ENCODE measurements at regions not wholly inside any gene's neighbourhood (a gene's known extent, or its start where the extent isn't known, plus 50 kb on each side); places are given as distances from the start of the nearest gene placed in this dataset.

GRCh38 chr7:25398418-25398817, 170.1 kb upstream of the NPVF start:
- Histone ChIP-seq H3K36me3 (ENCODE audit: control insufficient read depth in 1 of 2, insufficient read depth in 2 of 2, low read length in 2 of 2) (no peaks in the 10 kb centered on the region), H3K27me3 (ENCODE audit: low read depth, low read length) (no peaks in the 10 kb centered on the region), H3K4me1 (ENCODE audit: control insufficient read depth in 1 of 2, insufficient read depth in 2 of 2, low read length in 2 of 2) (no peaks in the 10 kb centered on the region), H3K4me3 (ENCODE audit: low read depth in 1 of 2, low read length in 2 of 2) (no peak overlapping the region), H3K27ac (ENCODE audit: low read length) (no peak overlapping the region), H3K9me3 (ENCODE audit: control insufficient read depth in 1 of 2, low read length in 2 of 2) (no peaks in the 10 kb centered on the region)

- Histone ChIP-seq H3K27me3 (ENCODE audit: low read depth, low read length) (no peaks in the 10 kb centered on the region), H3K4me3 (ENCODE audit: low read depth in 1 of 2, low read length in 2 of 2) (no peak overlapping the region), H3K9me3 (ENCODE audit: control insufficient read depth in 1 of 2, low read length in 2 of 2) (no peaks in the 10 kb centered on the region), H3K27ac (ENCODE audit: low read length) (no peak overlapping the region), H3K4me1 (ENCODE audit: control insufficient read depth in 1 of 2, insufficient read depth in 2 of 2, low read length in 2 of 2) (no peaks in the 10 kb centered on the region), H3K36me3 (ENCODE audit: control insufficient read depth in 1 of 2, insufficient read depth in 2 of 2, low read length in 2 of 2) (no peaks in the 10 kb centered on the region)
Observed at GRCh38 chr7:25399000-25399750, 170.9 kb upstream of the NPVF start.

- Histone ChIP-seq H3K27ac (ENCODE audit: low read length) (no peak overlapping the region), H3K9me3 (ENCODE audit: control insufficient read depth in 1 of 2, low read length in 2 of 2) (no peaks in the 10 kb centered on the region), H3K4me3 (ENCODE audit: low read depth in 1 of 2, low read length in 2 of 2) (no peak overlapping the region), H3K36me3 (ENCODE audit: control insufficient read depth in 1 of 2, insufficient read depth in 2 of 2, low read length in 2 of 2) (no peaks in the 10 kb centered on the region), H3K4me1 (ENCODE audit: control insufficient read depth in 1 of 2, insufficient read depth in 2 of 2, low read length in 2 of 2) (no peaks in the 10 kb centered on the region), H3K27me3 (ENCODE audit: low read depth, low read length) (no peaks in the 10 kb centered on the region)
Observed at GRCh38 chr7:25402532-25402931, 174.2 kb upstream of the NPVF start.

GRCh38 chr7:25405736-25406135, 177.4 kb upstream of the NPVF start:
- Histone ChIP-seq H3K4me3 (ENCODE audit: low read depth in 1 of 2, low read length in 2 of 2) (no peak overlapping the region), H3K27ac (ENCODE audit: low read length) (no peak overlapping the region), H3K27me3 (ENCODE audit: low read depth, low read length) (no peaks in the 10 kb centered on the region), H3K9me3 (ENCODE audit: control insufficient read depth in 1 of 2, low read length in 2 of 2) (no peaks in the 10 kb centered on the region), H3K4me1 (ENCODE audit: control insufficient read depth in 1 of 2, insufficient read depth in 2 of 2, low read length in 2 of 2) (no peaks in the 10 kb centered on the region), H3K36me3 (ENCODE audit: control insufficient read depth in 1 of 2, insufficient read depth in 2 of 2, low read length in 2 of 2) (no peaks in the 10 kb centered on the region)

- Histone ChIP-seq H3K27me3 (ENCODE audit: low read depth, low read length) (no peaks in the 10 kb centered on the region), H3K9me3 (ENCODE audit: control insufficient read depth in 1 of 2, low read length in 2 of 2) (no peaks in the 10 kb centered on the region), H3K36me3 (ENCODE audit: control insufficient read depth in 1 of 2, insufficient read depth in 2 of 2, low read length in 2 of 2) (no peaks in the 10 kb centered on the region), H3K27ac (ENCODE audit: low read length) (no peak overlapping the region), H3K4me3 (ENCODE audit: low read depth in 1 of 2, low read length in 2 of 2) (no peak overlapping the region), H3K4me1 (ENCODE audit: control insufficient read depth in 1 of 2, insufficient read depth in 2 of 2, low read length in 2 of 2) (no peaks in the 10 kb centered on the region)
Observed at GRCh38 chr7:25407053-25407452, 178.8 kb upstream of the NPVF start.

- H3K9me3 ChIP-seq (ENCODE audit: control insufficient read depth in 1 of 2, low read length in 2 of 2), result no peaks in the 10 kb centered on the region
- H3K4me1 ChIP-seq (ENCODE audit: control insufficient read depth in 1 of 2, insufficient read depth in 2 of 2, low read length in 2 of 2), result no peaks in the 10 kb centered on the region
- no peaks in the 10 kb centered on the region for H3K36me3 ChIP-seq (ENCODE audit: control insufficient read depth in 1 of 2, insufficient read depth in 2 of 2, low read length in 2 of 2)
- H3K27ac ChIP-seq (ENCODE audit: low read length), result no peak overlapping the region
- no peak overlapping the region for H3K4me3 ChIP-seq (ENCODE audit: low read depth in 1 of 2, low read length in 2 of 2)
- H3K27me3 ChIP-seq (ENCODE audit: low read depth, low read length), result no peaks in the 10 kb centered on the region
Observed at GRCh38 chr7:25408012-25408687, 179.9 kb upstream of the NPVF start.

GRCh38 chr7:25408876-25409275, 180.6 kb upstream of the NPVF start:
- Histone ChIP-seq H3K27ac (ENCODE audit: low read length) (no peak overlapping the region), H3K9me3 (ENCODE audit: control insufficient read depth in 1 of 2, low read length in 2 of 2) (no peaks in the 10 kb centered on the region), H3K4me3 (ENCODE audit: low read depth in 1 of 2, low read length in 2 of 2) (no peak overlapping the region), H3K36me3 (ENCODE audit: control insufficient read depth in 1 of 2, insufficient read depth in 2 of 2, low read length in 2 of 2) (no peaks in the 10 kb centered on the region), H3K4me1 (ENCODE audit: control insufficient read depth in 1 of 2, insufficient read depth in 2 of 2, low read length in 2 of 2) (no peaks in the 10 kb centered on the region), H3K27me3 (ENCODE audit: low read depth, low read length) (no peaks in the 10 kb centered on the region)

GRCh38 chr7:25409897-25410636, 181.8 kb upstream of the NPVF start:
- H3K4me1 ChIP-seq (ENCODE audit: control insufficient read depth in 1 of 2, insufficient read depth in 2 of 2, low read length in 2 of 2), result no peaks in the 10 kb centered on the region
- H3K9me3 ChIP-seq (ENCODE audit: control insufficient read depth in 1 of 2, low read length in 2 of 2), result no peaks in the 10 kb centered on the region
- H3K36me3 ChIP-seq (ENCODE audit: control insufficient read depth in 1 of 2, insufficient read depth in 2 of 2, low read length in 2 of 2), result no peaks in the 10 kb centered on the region
- no peak overlapping the region for H3K27ac ChIP-seq (ENCODE audit: low read length)
- H3K27me3 ChIP-seq (ENCODE audit: low read depth, low read length), result no peaks in the 10 kb centered on the region
- H3K4me3 ChIP-seq (ENCODE audit: low read depth in 1 of 2, low read length in 2 of 2), result no peak overlapping the region

GRCh38 chr7:25420771-25421170, 192.5 kb upstream of the NPVF start:
- no peak overlapping the region for H3K27ac ChIP-seq (ENCODE audit: low read length)
- no peaks in the 10 kb centered on the region for H3K36me3 ChIP-seq (ENCODE audit: control insufficient read depth in 1 of 2, insufficient read depth in 2 of 2, low read length in 2 of 2)
- no peaks in the 10 kb centered on the region for H3K4me1 ChIP-seq (ENCODE audit: control insufficient read depth in 1 of 2, insufficient read depth in 2 of 2, low read length in 2 of 2)
- H3K9me3 ChIP-seq (ENCODE audit: control insufficient read depth in 1 of 2, low read length in 2 of 2), result no peaks in the 10 kb centered on the region
- H3K27me3 ChIP-seq (ENCODE audit: low read depth, low read length), result no peaks in the 10 kb centered on the region
- no peak overlapping the region for H3K4me3 ChIP-seq (ENCODE audit: low read depth in 1 of 2, low read length in 2 of 2)

- Histone ChIP-seq H3K4me1 (ENCODE audit: control insufficient read depth in 1 of 2, insufficient read depth in 2 of 2, low read length in 2 of 2) (no peaks in the 10 kb centered on the region), H3K27me3 (ENCODE audit: low read depth, low read length) (no peaks in the 10 kb centered on the region), H3K27ac (ENCODE audit: low read length) (no peak overlapping the region), H3K9me3 (ENCODE audit: control insufficient read depth in 1 of 2, low read length in 2 of 2) (no peaks in the 10 kb centered on the region), H3K4me3 (ENCODE audit: low read depth in 1 of 2, low read length in 2 of 2) (no peak overlapping the region), H3K36me3 (ENCODE audit: control insufficient read depth in 1 of 2, insufficient read depth in 2 of 2, low read length in 2 of 2) (no peaks in the 10 kb centered on the region)
Observed at GRCh38 chr7:25424113-25424512, 195.8 kb upstream of the NPVF start.

- Histone ChIP-seq H3K27ac (ENCODE audit: low read length) (no peak overlapping the region), H3K4me1 (ENCODE audit: control insufficient read depth in 1 of 2, insufficient read depth in 2 of 2, low read length in 2 of 2) (no peaks in the 10 kb centered on the region), H3K9me3 (ENCODE audit: control insufficient read depth in 1 of 2, low read length in 2 of 2) (no peaks in the 10 kb centered on the region), H3K36me3 (ENCODE audit: control insufficient read depth in 1 of 2, insufficient read depth in 2 of 2, low read length in 2 of 2) (no peaks in the 10 kb centered on the region), H3K27me3 (ENCODE audit: low read depth, low read length) (no peaks in the 10 kb centered on the region), H3K4me3 (ENCODE audit: low read depth in 1 of 2, low read length in 2 of 2) (no peak overlapping the region)
Observed at GRCh38 chr7:25424855-25425254, 196.6 kb upstream of the NPVF start.

Measured in muscle layer of duodenum (tissue), 2 donors.